Stomach (tissue), 8 donors: ENCODE measurements at regions not wholly inside any gene's neighbourhood (a gene's known extent, or its start where the extent isn't known, plus 50 kb on each side); places are given as distances from the start of the nearest gene placed in this dataset.

Experiments used
- DNase-seq, 2 donors: peaks; one replicate each; pipeline versions ENCODE4 v3.0.0 to v3.0.0-alpha.2; 2013 to 2019
- H3K27ac ChIP-seq, 5 donors: fragments of 200-600 bp in 4 of 5; sonication (generic) in 4 of 5; one replicate each; pipeline ENCODE4 v1.5.1; 2013 to 2019; ENCODE audit warnings: mild to moderate bottlenecking in 1 of 5, moderate library complexity in 1 of 5
- H3K27me3 ChIP-seq, 3 donors: fragments of 200-600 bp; sonication (generic); one replicate each; pipeline ENCODE4 v1.5.1; 2017 to 2019; ENCODE audit warnings: mixed run types in 1 of 3
- H3K36me3 ChIP-seq, 4 donors: fragments of 200-600 bp; sonication (generic); 1 replicate in 3 of 4; 2 replicates in 1 of 4; pipeline ENCODE4 v1.5.1; 2016 to 2019
- H3K4me1 ChIP-seq, 4 donors: fragments of 200-600 bp; sonication (generic); one replicate each; pipeline ENCODE4 v1.5.1; 2016 to 2019
- H3K4me3 ChIP-seq, 4 donors: fragments of 200-600 bp; sonication (generic) in 3 of 4; one replicate each; pipeline ENCODE4 v1.5.1; 2016 to 2019; ENCODE audit warnings: mild to moderate bottlenecking in 1 of 4
- H3K9me3 ChIP-seq, 4 donors: fragments of 200-600 bp; sonication (generic); one replicate each; pipeline ENCODE4 v1.5.1; 2016 to 2019
- CTCF ChIP-seq, 7 experiments: fragments of 450-650 bp in 4 of 7; fragments of 200-600 bp in 3 of 7; sonication (generic) in 3 of 7; IDR thresholded peaks; one replicate each; pipeline ENCODE4 v1.5.1; 2016 to 2019; ENCODE audit warnings: antibody characterized with exemption in 7 of 7, control low read depth in 2 of 7, mild to moderate bottlenecking in 1 of 7
- EP300 ChIP-seq: sonication (generic); formaldehyde crosslinking; IDR thresholded peaks from one replicate; pipeline ENCODE4 v1.6.1; 2017; ENCODE audit warnings: antibody characterized with exemption
- POLR2A ChIP-seq, 4 donors: fragments of 450-650 bp; IDR thresholded peaks; one replicate each; pipeline ENCODE4 v1.6.1; 2016; ENCODE audit warnings: antibody characterized with exemption in 4 of 4, control low read depth in 2 of 4, mild to moderate bottlenecking in 1 of 4, moderate library complexity in 1 of 4
- POLR2AphosphoS5 ChIP-seq, 3 donors: sonication (generic); formaldehyde crosslinking; IDR thresholded peaks; one replicate each; pipeline ENCODE4 v1.6.1; 2016; ENCODE audit warnings: antibody characterized with exemption in 3 of 3
- WGBS, 5 donors: extraction: QIAGEN DNeasy Blood & Tissue Kit in 3 of 5; methylation state at CpG; one replicate each; pipeline versions ENCODE4 v1.1.5 to v1.1.7; 2013 to 2018; 5-methylcytosine and 5-hydroxymethylcytosine counted together
- intact Hi-C: fragments of 100-400 bp; cut with DNase I; formaldehyde crosslinking; loops from one replicate; pipeline ENCODE4 v1.15.1; 2023; ENCODE audit warnings: low total_unique reads
- donor health status: healthy with polysubstance abuse.
- donor health status: Bipolar disorder and iron deficiency.
- donor health status: healthy.

- Histone ChIP-seq H3K4me3 (no peak overlapping the region), H3K4me1 (peaks cover 0 to 6% (median 0%) of the 10 kb centered on the region in 4 donors), H3K36me3 (no peaks in the 10 kb centered on the region), H3K27ac (no peak overlapping the region), H3K27me3 (no peaks in the 10 kb centered on the region), H3K9me3 (no peaks in the 10 kb centered on the region)
- intact Hi-C loops: no loop called here
- WGBS, 5 donors: 19 to 44% (median 24%) methylated on average over 1 of the region's 1 CpG
- TF ChIP-seq EP300: no peak
- no peak for TF ChIP-seq POLR2A (IDR thresholded peaks at IDR 0.05)
- TF ChIP-seq POLR2AphosphoS5 (IDR thresholded peaks at IDR 0.05): no peak
- no peak for TF ChIP-seq CTCF (IDR thresholded peaks at IDR 0.05)
- no peak for DNase-seq
These were observed 492.1 kb upstream of the PIK3C3 start for GRCh38 chr18:41462946-41463345.

GRCh38 chr18:41461114-41461513, 493.9 kb upstream of the PIK3C3 start:
- H3K4me1 ChIP-seq: peaks cover 0 to 3% (median 0%) of the 10 kb centered on the region in 4 donors
- WGBS, 5 donors: 21 to 39% (median 36%) methylated on average over 2 of the region's 2 CpGs
- no peak for DNase-seq
- no peak overlapping the region for H3K4me3 ChIP-seq
- H3K27me3 ChIP-seq: no peaks in the 10 kb centered on the region
- TF ChIP-seq CTCF (IDR thresholded peaks at IDR 0.05) (no peak), POLR2AphosphoS5 (IDR thresholded peaks at IDR 0.05) (no peak), EP300 (no peak), POLR2A (IDR thresholded peaks at IDR 0.05) (no peak)
- intact Hi-C loops: no loop called here
- no peaks in the 10 kb centered on the region for H3K9me3 ChIP-seq
- no peaks in the 10 kb centered on the region for H3K36me3 ChIP-seq
- H3K27ac ChIP-seq: no peak overlapping the region

GRCh38 chr18:41459656-41460055, 495.4 kb upstream of the PIK3C3 start:
- no peaks in the 10 kb centered on the region for H3K36me3 ChIP-seq
- no peak overlapping the region for H3K27ac ChIP-seq
- no peaks in the 10 kb centered on the region for H3K27me3 ChIP-seq
- WGBS, 5 donors: 88 to 96% (median 92%) methylated on average over 2 of the region's 2 CpGs
- H3K9me3 ChIP-seq: no peaks in the 10 kb centered on the region
- DNase-seq: no peak
- no peak overlapping the region for H3K4me3 ChIP-seq
- H3K4me1 ChIP-seq: no peaks in the 10 kb centered on the region
- TF ChIP-seq CTCF (IDR thresholded peaks at IDR 0.05): no peak
- TF ChIP-seq POLR2AphosphoS5 (IDR thresholded peaks at IDR 0.05): no peak
- no peak for TF ChIP-seq EP300
- no peak for TF ChIP-seq POLR2A (IDR thresholded peaks at IDR 0.05)
- intact Hi-C loops: no loop called here

- no peak overlapping the region for H3K4me3 ChIP-seq
- 71 to 88% (median 74%) methylated on average over 3 of the region's 3 CpGs for WGBS, 5 donors
- TF ChIP-seq CTCF (IDR thresholded peaks at IDR 0.05): no peak
- no peak for TF ChIP-seq POLR2A (IDR thresholded peaks at IDR 0.05)
- no peak for TF ChIP-seq EP300
- TF ChIP-seq POLR2AphosphoS5 (IDR thresholded peaks at IDR 0.05): no peak
- no peak for DNase-seq
- H3K27me3 ChIP-seq: no peaks in the 10 kb centered on the region
- H3K36me3 ChIP-seq: no peaks in the 10 kb centered on the region
- no peak overlapping the region for H3K27ac ChIP-seq
- no peaks in the 10 kb centered on the region for H3K9me3 ChIP-seq
- intact Hi-C loops: no loop called here
- H3K4me1 ChIP-seq: no peaks in the 10 kb centered on the region
These were observed 496.7 kb upstream of the PIK3C3 start for GRCh38 chr18:41458376-41458775.
